ENCODE measurements at regions not wholly inside any gene's neighbourhood (a gene's known extent, or its start where the extent isn't known, plus 50 kb on each side); places are given as distances from the start of the nearest gene placed in this dataset.

- no peaks in the 10 kb centered on the region for H3K9me3 ChIP-seq
- TF ChIP-seq, protein P1, sequence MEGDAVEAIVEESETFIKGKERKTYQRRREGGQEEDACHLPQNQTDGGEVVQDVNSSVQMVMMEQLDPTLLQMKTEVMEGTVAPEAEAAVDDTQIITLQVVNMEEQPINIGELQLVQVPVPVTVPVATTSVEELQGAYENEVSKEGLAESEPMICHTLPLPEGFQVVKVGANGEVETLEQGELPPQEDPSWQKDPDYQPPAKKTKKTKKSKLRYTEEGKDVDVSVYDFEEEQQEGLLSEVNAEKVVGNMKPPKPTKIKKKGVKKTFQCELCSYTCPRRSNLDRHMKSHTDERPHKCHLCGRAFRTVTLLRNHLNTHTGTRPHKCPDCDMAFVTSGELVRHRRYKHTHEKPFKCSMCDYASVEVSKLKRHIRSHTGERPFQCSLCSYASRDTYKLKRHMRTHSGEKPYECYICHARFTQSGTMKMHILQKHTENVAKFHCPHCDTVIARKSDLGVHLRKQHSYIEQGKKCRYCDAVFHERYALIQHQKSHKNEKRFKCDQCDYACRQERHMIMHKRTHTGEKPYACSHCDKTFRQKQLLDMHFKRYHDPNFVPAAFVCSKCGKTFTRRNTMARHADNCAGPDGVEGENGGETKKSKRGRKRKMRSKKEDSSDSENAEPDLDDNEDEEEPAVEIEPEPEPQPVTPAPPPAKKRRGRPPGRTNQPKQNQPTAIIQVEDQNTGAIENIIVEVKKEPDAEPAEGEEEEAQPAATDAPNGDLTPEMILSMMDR (IDR thresholded peaks at IDR 0.05), result no peak
- H3K4me3 ChIP-seq, result no peak overlapping the region
- ATAC-seq (ENCODE audit: insufficient number of reproducible peaks, low FRiP score, low read depth) (no peak), DNase-seq (ENCODE audit: low spot score) (no peak)
- no peak overlapping the region for H3K27ac ChIP-seq
- no peaks in the 10 kb centered on the region for H3K36me3 ChIP-seq
- no peaks in the 10 kb centered on the region for H3K4me1 ChIP-seq (ENCODE audit: control insufficient read depth in 1 of 2, low read depth in 2 of 2)
- H3K27me3 ChIP-seq (replicated peaks; ENCODE audit: insufficient read depth), result no peaks in the 10 kb centered on the region
Observed at GRCh38 chr4:155591738-155592143, 74.9 kb upstream of the GUCY1A1 start.

DNA sequence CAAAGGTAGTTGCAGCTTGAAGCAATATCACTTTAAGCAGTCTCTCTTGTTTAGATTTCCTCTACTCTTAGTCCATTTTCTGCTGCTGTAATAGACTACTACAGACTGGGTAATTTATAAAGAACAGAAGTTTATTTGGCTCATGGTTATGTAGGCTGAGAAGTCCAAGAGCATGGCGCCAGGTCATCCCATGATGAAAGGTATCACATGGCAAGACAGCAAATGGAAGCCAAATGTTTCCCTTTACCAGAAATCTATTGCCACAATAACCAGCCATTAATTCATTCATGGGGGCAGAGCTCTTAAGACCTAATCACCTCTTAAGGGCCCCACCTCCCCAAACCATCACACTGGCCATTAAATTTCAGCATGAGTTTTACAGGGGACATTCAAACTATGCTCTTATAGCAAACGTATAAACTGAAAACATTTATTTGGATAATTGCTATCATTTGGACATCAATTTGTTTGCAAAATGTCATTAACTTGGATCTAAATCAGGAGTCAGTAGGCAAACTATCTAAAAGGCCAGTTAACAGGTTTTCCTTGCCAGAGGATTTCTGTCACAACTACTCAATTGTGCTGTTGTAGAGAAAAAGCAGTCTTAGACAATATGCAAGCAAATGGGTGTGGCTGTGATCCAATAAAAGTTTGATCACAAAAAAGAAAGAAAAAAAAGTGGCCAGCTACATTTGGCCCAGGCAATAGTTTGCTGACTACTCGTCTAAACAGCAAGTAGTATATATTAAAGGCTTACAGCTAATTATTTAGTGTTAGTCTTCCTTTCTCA lies 75.7 kb upstream of the GUCY1A1 start:
- Histone ChIP-seq H3K27me3 (replicated peaks; ENCODE audit: insufficient read depth) (no peaks in the 10 kb centered on the region), H3K36me3 (no peaks in the 10 kb centered on the region), H3K4me1 (ENCODE audit: control insufficient read depth in 1 of 2, low read depth in 2 of 2) (no peaks in the 10 kb centered on the region), H3K27ac (no peak overlapping the region), H3K4me3 (no peak overlapping the region), H3K9me3 (no peaks in the 10 kb centered on the region)
- DNase-seq (ENCODE audit: low spot score) (no peak), ATAC-seq (ENCODE audit: insufficient number of reproducible peaks, low FRiP score, low read depth) (no peak)
- TF ChIP-seq, protein P1 (IDR thresholded peaks at IDR 0.05), result no peak

- H3K9me3 ChIP-seq, result no peaks in the 10 kb centered on the region
- TF ChIP-seq, protein P1 (IDR thresholded peaks at IDR 0.05), result no peak
- H3K27me3 ChIP-seq (replicated peaks; ENCODE audit: insufficient read depth), result no peaks in the 10 kb centered on the region
- no peaks in the 10 kb centered on the region for H3K36me3 ChIP-seq
- ATAC-seq (ENCODE audit: insufficient number of reproducible peaks, low FRiP score, low read depth), result no peak
- H3K27ac ChIP-seq, result no peak overlapping the region
- H3K4me1 ChIP-seq (ENCODE audit: control insufficient read depth in 1 of 2, low read depth in 2 of 2), result no peaks in the 10 kb centered on the region
- DNase-seq (ENCODE audit: low spot score), result no peak
- no peak overlapping the region for H3K4me3 ChIP-seq
Observed at GRCh38 chr4:155588437-155588836, 78.2 kb upstream of the GUCY1A1 start.

DNA sequence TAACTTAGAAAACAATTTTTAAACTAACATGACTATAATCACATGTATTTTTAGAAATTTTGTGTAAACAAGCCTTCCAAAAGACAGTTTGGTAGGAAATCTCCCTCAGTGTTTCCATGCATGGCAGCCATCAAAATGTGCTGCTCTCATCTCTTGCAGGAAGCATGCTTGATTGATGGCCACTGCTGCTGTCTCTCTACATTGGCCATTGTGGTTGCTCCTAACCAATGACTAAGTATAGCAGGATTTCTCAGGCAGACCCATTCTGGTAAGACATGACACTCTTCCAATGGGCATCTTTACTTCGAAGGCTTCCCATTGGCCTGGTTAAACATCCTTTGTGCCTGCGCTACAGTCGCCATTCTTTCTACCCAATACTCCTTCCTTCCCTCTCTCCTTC lies 78.9 kb upstream of the GUCY1A1 start:
- H3K36me3 ChIP-seq, result no peaks in the 10 kb centered on the region
- no peak overlapping the region for H3K4me3 ChIP-seq
- no peak overlapping the region for H3K27ac ChIP-seq
- DNase-seq (ENCODE audit: low spot score) (no peak), ATAC-seq (ENCODE audit: insufficient number of reproducible peaks, low FRiP score, low read depth) (no peak)
- TF ChIP-seq, protein P1 (IDR thresholded peaks at IDR 0.05), result no peak
- no peaks in the 10 kb centered on the region for H3K4me1 ChIP-seq (ENCODE audit: control insufficient read depth in 1 of 2, low read depth in 2 of 2)
- no peaks in the 10 kb centered on the region for H3K27me3 ChIP-seq (replicated peaks; ENCODE audit: insufficient read depth)
- H3K9me3 ChIP-seq, result no peaks in the 10 kb centered on the region

DNA sequence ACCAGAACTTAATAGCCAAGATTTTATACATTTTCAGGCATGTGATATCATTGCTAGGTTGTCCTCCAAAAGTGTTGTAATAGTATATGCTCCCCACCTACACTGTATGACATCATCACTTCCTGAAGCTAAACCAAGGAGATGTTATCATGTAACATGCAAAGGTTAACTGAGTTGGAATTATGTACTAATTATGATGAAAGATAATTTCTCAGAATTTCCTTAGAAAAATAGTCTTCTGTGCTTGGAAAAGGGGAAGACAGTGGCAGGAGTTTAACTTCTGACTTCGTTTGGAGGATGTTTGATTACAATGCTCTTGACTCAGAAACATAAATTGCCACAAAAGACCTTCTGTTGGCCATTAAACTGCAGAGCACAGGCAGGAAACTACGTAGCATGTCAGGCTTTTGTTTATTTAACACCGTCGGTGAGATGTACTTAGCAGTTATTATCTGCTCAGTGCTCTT lies 83.6 kb upstream of the GUCY1A1 start:
- ATAC-seq (ENCODE audit: insufficient number of reproducible peaks, low FRiP score, low read depth) (no peak), DNase-seq (ENCODE audit: low spot score) (no peak)
- H3K27me3 ChIP-seq (replicated peaks; ENCODE audit: insufficient read depth), result no peaks in the 10 kb centered on the region
- no peak overlapping the region for H3K27ac ChIP-seq
- H3K9me3 ChIP-seq, result no peaks in the 10 kb centered on the region
- no peaks in the 10 kb centered on the region for H3K36me3 ChIP-seq
- peaks cover 7 to 18% of the 10 kb centered on the region in 2 donors for H3K4me1 ChIP-seq (ENCODE audit: control insufficient read depth in 1 of 2, low read depth in 2 of 2)
- TF ChIP-seq, protein P1 (IDR thresholded peaks at IDR 0.05), result no peak
- H3K4me3 ChIP-seq, result no peak overlapping the region

Measured in thoracic aorta (tissue), 2 donors.